ENCODE measurements at regions not wholly inside any gene's neighbourhood (a gene's known extent, or its start where the extent isn't known, plus 50 kb on each side); places are given as distances from the start of the nearest gene placed in this dataset.

GRCh38 chr2:125070726-125071505, 1045.8 kb downstream of the CNTNAP5 start:
- DNase-seq = no peak

GRCh38 chr2:125073440-125073839, 1048.4 kb downstream of the CNTNAP5 start:
- DNase-seq = peak in 1 of 2 experiments; percentile 8

- DNase-seq = no peak
Observed at GRCh38 chr2:125085904-125086303, 1060.8 kb downstream of the CNTNAP5 start.

GRCh38 chr2:125086313-125087184, 1061.5 kb downstream of the CNTNAP5 start:
- DNase-seq = no peak

GRCh38 chr2:125092276-125093009, 1067.4 kb downstream of the CNTNAP5 start:
- no peak for DNase-seq

GRCh38 chr2:125095826-125096225, 1070.7 kb downstream of the CNTNAP5 start:
- no peak for DNase-seq

- no peak for DNase-seq
Observed at GRCh38 chr2:125106710-125107109, 1081.6 kb downstream of the CNTNAP5 start.

GRCh38 chr2:125107446-125107845, 1082.4 kb downstream of the CNTNAP5 start:
- DNase-seq = no peak

- no peak for DNase-seq
Observed at GRCh38 chr2:125108251-125108650, 1083.2 kb downstream of the CNTNAP5 start.

- no peak for DNase-seq
Observed at GRCh38 chr2:125125902-125126301, 1100.8 kb downstream of the CNTNAP5 start.

- no peak for DNase-seq
Observed at GRCh38 chr2:125160947-125161346, 1135.9 kb downstream of the CNTNAP5 start.

GRCh38 chr2:125167152-125167551, 1142.1 kb downstream of the CNTNAP5 start:
- DNase-seq = no peak

- DNase-seq = no peak
Observed at GRCh38 chr2:125167820-125168219, 1142.7 kb downstream of the CNTNAP5 start.

- no peak for DNase-seq
Observed at GRCh38 chr2:125168442-125168841, 1143.4 kb downstream of the CNTNAP5 start.

- no peak for DNase-seq
Observed at GRCh38 chr2:125169022-125169763, 1144.1 kb downstream of the CNTNAP5 start.

- DNase-seq = no peak
Observed at GRCh38 chr2:125169764-125170146, 1144.7 kb downstream of the CNTNAP5 start.

- no peak for DNase-seq
Observed at GRCh38 chr2:125172181-125172580, 1147.1 kb downstream of the CNTNAP5 start.

GRCh38 chr2:125175415-125175814, 1150.3 kb downstream of the CNTNAP5 start:
- DNase-seq = no peak

- no peak for DNase-seq
Observed at GRCh38 chr2:125185691-125186270, 1160.7 kb downstream of the CNTNAP5 start.

GRCh38 chr2:125207431-125207830, 1182.3 kb downstream of the CNTNAP5 start:
- no peak for DNase-seq

- no peak for DNase-seq
Observed at GRCh38 chr2:125216321-125216720, 1191.2 kb downstream of the CNTNAP5 start.

- no peak for DNase-seq
Observed at GRCh38 chr2:125224188-125224587, 1199.1 kb downstream of the CNTNAP5 start.

All from Kasumi-1 (cell line).